ENCODE measurements at regions not wholly inside any gene's neighbourhood (a gene's known extent, or its start where the extent isn't known, plus 50 kb on each side); places are given as distances from the start of the nearest gene placed in this dataset.

DNA sequence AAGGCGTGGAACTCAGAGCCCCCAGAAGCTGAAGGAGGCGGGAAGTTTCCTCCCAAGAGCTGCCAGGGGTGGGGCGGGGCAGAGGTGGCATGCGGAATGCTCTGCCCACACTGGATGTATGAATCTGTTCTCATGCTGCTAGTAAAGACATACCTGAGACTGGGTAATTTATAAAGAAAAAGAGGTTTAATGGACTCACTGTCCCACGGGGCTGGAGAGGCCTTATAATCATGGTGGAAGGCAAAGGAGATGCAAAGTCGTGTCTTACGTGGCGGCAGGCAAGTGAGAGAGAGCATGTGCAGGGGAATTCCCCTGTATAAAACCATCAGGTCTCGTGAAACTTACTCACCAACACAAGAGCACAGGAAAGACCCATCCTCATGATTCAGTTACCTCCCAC lies 57.6 kb downstream of the SMIM38 start:
- Histone ChIP-seq H4K8ac (ENCODE audit: low read depth, low read length) (no peak overlapping the region), H3K36me3 (ENCODE audit: control insufficient read depth, insufficient read depth, low read length) (no peaks in the 10 kb centered on the region), H3K4me1 (ENCODE audit: control insufficient read depth, low read depth, low read length) (no peaks in the 10 kb centered on the region), H3K4me2 (ENCODE audit: low read length) (no peak overlapping the region), H3K56ac (ENCODE audit: low read length) (no peak overlapping the region), H2AK5ac (ENCODE audit: low read length) (no peak overlapping the region), H3K79me2 (ENCODE audit: control insufficient read depth, insufficient read depth, low read length) (no peaks in the 10 kb centered on the region), H3K4me3 (ENCODE audit: low read length) (no peak overlapping the region), H3K79me1 (ENCODE audit: low read length) (no peaks in the 10 kb centered on the region), H3K4ac (ENCODE audit: low read depth, low read length) (no peak overlapping the region), H2BK5ac (ENCODE audit: low read length) (no peak overlapping the region), H3K27me3 (ENCODE audit: insufficient read depth, low read length, poor library complexity) (no peaks in the 10 kb centered on the region), H3K9ac (ENCODE audit: low read length) (no peak overlapping the region), H2BK15ac (replicated peaks; ENCODE audit: low read depth) (no peak overlapping the region), H3K18ac (ENCODE audit: low read length) (no peak overlapping the region), H3K23ac (ENCODE audit: low read length) (no peak overlapping the region), H4K5ac (ENCODE audit: low read length) (no peak overlapping the region), H3K27ac (ENCODE audit: low read depth, low read length) (no peak overlapping the region), H2BK120ac (ENCODE audit: low read depth, low read length) (no peak overlapping the region)
- WGBS (ENCODE audit: extremely low coverage, insufficient coverage, low lambda C conversion rate), result no CpG with 5 or more reads among the region's 9 CpGs
- no peak for DNase-seq

DNA sequence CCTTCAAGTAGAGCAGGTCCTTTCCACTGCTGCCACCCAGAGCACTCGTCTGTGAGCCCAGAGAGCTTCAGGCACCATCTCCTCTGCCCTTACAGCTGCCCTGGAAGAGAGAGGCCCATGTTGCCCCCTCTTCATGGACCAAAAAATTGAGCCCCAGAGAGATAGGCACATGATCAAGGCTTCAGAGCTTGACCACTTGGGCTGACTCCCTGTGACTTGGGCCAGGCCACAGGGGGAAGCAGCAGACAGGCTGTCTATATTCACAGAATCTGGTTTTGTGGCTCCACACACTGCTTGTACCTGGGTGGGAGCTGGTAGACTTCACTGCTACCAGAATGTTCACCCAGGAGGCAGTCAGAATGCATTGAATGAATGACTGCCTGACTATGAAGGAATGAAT lies 58.2 kb downstream of the SMIM38 start:
- no peak for DNase-seq
- H3K27ac ChIP-seq (ENCODE audit: low read depth, low read length), result no peak overlapping the region

DNA sequence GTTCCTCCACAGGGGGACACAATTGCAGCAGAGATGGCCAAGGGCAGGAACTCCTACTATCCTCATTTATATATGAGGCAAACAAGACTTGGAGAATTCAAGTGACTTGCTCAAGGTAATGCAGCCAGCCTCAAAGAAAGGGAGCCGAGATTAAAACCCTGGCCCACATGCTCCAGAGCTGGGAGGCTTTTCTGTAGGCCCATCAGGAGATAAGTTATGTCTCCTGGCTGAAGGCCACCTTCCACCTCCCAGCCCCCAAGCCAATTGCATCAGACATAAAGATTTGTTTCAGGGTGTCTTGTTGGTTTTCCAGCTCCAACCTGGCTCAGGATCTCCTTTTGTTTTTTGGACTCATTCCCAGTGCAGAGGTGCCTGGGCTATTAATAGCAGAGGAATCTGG lies 59.5 kb downstream of the SMIM38 start:
- Histone ChIP-seq H3K4me1 (ENCODE audit: control insufficient read depth, low read depth, low read length) (no peaks in the 10 kb centered on the region), H3K79me1 (ENCODE audit: low read length) (no peaks in the 10 kb centered on the region), H3K4me3 (ENCODE audit: low read length) (no peak overlapping the region), H3K9ac (ENCODE audit: low read length) (no peak overlapping the region), H2BK15ac (replicated peaks; ENCODE audit: low read depth) (no peak overlapping the region), H3K18ac (ENCODE audit: low read length) (no peak overlapping the region), H3K56ac (ENCODE audit: low read length) (no peak overlapping the region), H2BK120ac (ENCODE audit: low read depth, low read length) (no peak overlapping the region), H4K5ac (ENCODE audit: low read length) (no peak overlapping the region), H3K27ac (ENCODE audit: low read depth, low read length) (no peak overlapping the region), H2BK5ac (ENCODE audit: low read length) (no peak overlapping the region), H3K4ac (ENCODE audit: low read depth, low read length) (no peak overlapping the region), H3K36me3 (ENCODE audit: control insufficient read depth, insufficient read depth, low read length) (no peaks in the 10 kb centered on the region), H3K4me2 (ENCODE audit: low read length) (no peak overlapping the region), H2AK5ac (ENCODE audit: low read length) (no peak overlapping the region), H3K23ac (ENCODE audit: low read length) (no peak overlapping the region), H4K8ac (ENCODE audit: low read depth, low read length) (no peak overlapping the region), H3K79me2 (ENCODE audit: control insufficient read depth, insufficient read depth, low read length) (no peaks in the 10 kb centered on the region), H3K27me3 (ENCODE audit: insufficient read depth, low read length, poor library complexity) (no peaks in the 10 kb centered on the region)
- no CpG with 5 or more reads among the region's 1 CpG for WGBS (ENCODE audit: extremely low coverage, insufficient coverage, low lambda C conversion rate)
- DNase-seq, result no peak

More for the DNA sequence above, 58.2 kb downstream of the SMIM38 start:
- Histone ChIP-seq H4K8ac (ENCODE audit: low read depth, low read length) (no peak overlapping the region), H3K9ac (ENCODE audit: low read length) (no peak overlapping the region), H2BK15ac (replicated peaks; ENCODE audit: low read depth) (no peak overlapping the region), H2AK5ac (ENCODE audit: low read length) (no peak overlapping the region), H2BK120ac (ENCODE audit: low read depth, low read length) (no peak overlapping the region), H4K5ac (ENCODE audit: low read length) (no peak overlapping the region), H2BK5ac (ENCODE audit: low read length) (no peak overlapping the region), H3K79me1 (ENCODE audit: low read length) (no peaks in the 10 kb centered on the region), H3K4ac (ENCODE audit: low read depth, low read length) (no peak overlapping the region), H3K18ac (ENCODE audit: low read length) (no peak overlapping the region), H3K27me3 (ENCODE audit: insufficient read depth, low read length, poor library complexity) (no peaks in the 10 kb centered on the region), H3K4me2 (ENCODE audit: low read length) (no peak overlapping the region), H3K4me3 (ENCODE audit: low read length) (no peak overlapping the region), H3K4me1 (ENCODE audit: control insufficient read depth, low read depth, low read length) (no peaks in the 10 kb centered on the region), H3K79me2 (ENCODE audit: control insufficient read depth, insufficient read depth, low read length) (no peaks in the 10 kb centered on the region), H3K56ac (ENCODE audit: low read length) (no peak overlapping the region), H3K23ac (ENCODE audit: low read length) (no peak overlapping the region), H3K36me3 (ENCODE audit: control insufficient read depth, insufficient read depth, low read length) (no peaks in the 10 kb centered on the region)
- no CpG with 5 or more reads among the region's 1 CpG for WGBS (ENCODE audit: extremely low coverage, insufficient coverage, low lambda C conversion rate)

GRCh38 chr11:69215784-69216415 lies 60.2 kb downstream of the SMIM38 start:
- Histone ChIP-seq H3K18ac (ENCODE audit: low read length) (no peak overlapping the region), H4K8ac (ENCODE audit: low read depth, low read length) (no peak overlapping the region), H3K27ac (ENCODE audit: low read depth, low read length) (no peak overlapping the region), H2BK15ac (replicated peaks; ENCODE audit: low read depth) (no peak overlapping the region), H3K4me1 (ENCODE audit: control insufficient read depth, low read depth, low read length) (no peaks in the 10 kb centered on the region), H3K9ac (ENCODE audit: low read length) (no peak overlapping the region), H2BK120ac (ENCODE audit: low read depth, low read length) (no peak overlapping the region), H3K79me2 (ENCODE audit: control insufficient read depth, insufficient read depth, low read length) (no peaks in the 10 kb centered on the region), H3K27me3 (ENCODE audit: insufficient read depth, low read length, poor library complexity) (no peaks in the 10 kb centered on the region), H3K36me3 (ENCODE audit: control insufficient read depth, insufficient read depth, low read length) (no peaks in the 10 kb centered on the region), H3K4me2 (ENCODE audit: low read length) (no peak overlapping the region), H3K4me3 (ENCODE audit: low read length) (no peak overlapping the region), H3K79me1 (ENCODE audit: low read length) (no peaks in the 10 kb centered on the region), H2BK5ac (ENCODE audit: low read length) (no peak overlapping the region), H3K56ac (ENCODE audit: low read length) (no peak overlapping the region), H3K4ac (ENCODE audit: low read depth, low read length) (no peak overlapping the region), H3K23ac (ENCODE audit: low read length) (no peak overlapping the region), H2AK5ac (ENCODE audit: low read length) (no peak overlapping the region), H4K5ac (ENCODE audit: low read length) (no peak overlapping the region)
- WGBS (ENCODE audit: extremely low coverage, insufficient coverage, low lambda C conversion rate), result no CpG with 5 or more reads among the region's 6 CpGs
- DNase-seq, result no peak

GRCh38 chr11:69216647-69217051 lies 60.9 kb downstream of the SMIM38 start:
- no CpG with 5 or more reads among the region's 6 CpGs for WGBS (ENCODE audit: extremely low coverage, insufficient coverage, low lambda C conversion rate)
- Histone ChIP-seq H3K4me3 (ENCODE audit: low read length) (no peak overlapping the region), H2AK5ac (ENCODE audit: low read length) (no peak overlapping the region), H3K36me3 (ENCODE audit: control insufficient read depth, insufficient read depth, low read length) (no peaks in the 10 kb centered on the region), H4K8ac (ENCODE audit: low read depth, low read length) (no peak overlapping the region), H3K79me1 (ENCODE audit: low read length) (no peaks in the 10 kb centered on the region), H3K56ac (ENCODE audit: low read length) (no peak overlapping the region), H4K5ac (ENCODE audit: low read length) (no peak overlapping the region), H3K18ac (ENCODE audit: low read length) (no peak overlapping the region), H3K4ac (ENCODE audit: low read depth, low read length) (no peak overlapping the region), H3K9ac (ENCODE audit: low read length) (no peak overlapping the region), H3K4me1 (ENCODE audit: control insufficient read depth, low read depth, low read length) (no peaks in the 10 kb centered on the region), H2BK120ac (ENCODE audit: low read depth, low read length) (no peak overlapping the region), H3K23ac (ENCODE audit: low read length) (no peak overlapping the region), H3K79me2 (ENCODE audit: control insufficient read depth, insufficient read depth, low read length) (no peaks in the 10 kb centered on the region), H3K27me3 (ENCODE audit: insufficient read depth, low read length, poor library complexity) (no peaks in the 10 kb centered on the region), H2BK15ac (replicated peaks; ENCODE audit: low read depth) (no peak overlapping the region), H2BK5ac (ENCODE audit: low read length) (no peak overlapping the region), H3K27ac (ENCODE audit: low read depth, low read length) (no peak overlapping the region), H3K4me2 (ENCODE audit: low read length) (no peak overlapping the region)
- no peak for DNase-seq

Data from mesendoderm (in vitro differentiated cells).